NCI-H146 treated with DMSO at 0.1 percent for 48 hours (cell line): ENCODE measurements at regions not wholly inside any gene's neighbourhood (a gene's known extent, or its start where the extent isn't known, plus 50 kb on each side); places are given as distances from the start of the nearest gene placed in this dataset.
"Not testable (repeated sequence)": the region's sequence is repeated elsewhere in the genome, so short reads cannot be mapped to it uniquely, and the experiment has no call there.

ENCODE experiments used
- DNase-seq: peaks from one replicate; lab custom pipeline; 2025; ENCODE audit not compliant: unreplicated experiment; lab: John Stamatoyannopoulos, UW

GRCh38 chr10:108990441-108990840 lies 932.9 kb downstream of the XPNPEP1 start:
- DNase-seq: no peak

- DNase-seq: no peak
These were observed 933.3 kb downstream of the XPNPEP1 start for GRCh38 chr10:108989976-108990375.

- DNase-seq: no peak
These were observed 941.2 kb downstream of the XPNPEP1 start for GRCh38 chr10:108982159-108982558.

- DNase-seq: no peak
These were observed 942.4 kb downstream of the XPNPEP1 start for GRCh38 chr10:108980869-108981268.

- no peak for DNase-seq
These were observed 947.8 kb downstream of the XPNPEP1 start for GRCh38 chr10:108975459-108976058.

- no peak for DNase-seq
These were observed 953.3 kb downstream of the XPNPEP1 start for GRCh38 chr10:108970016-108970415.

- DNase-seq: no peak
These were observed 956.9 kb downstream of the XPNPEP1 start for GRCh38 chr10:108966411-108966810.

- no peak for DNase-seq
These were observed 957.3 kb downstream of the XPNPEP1 start for GRCh38 chr10:108966005-108966404.

- DNase-seq: no peak
These were observed 961.1 kb downstream of the XPNPEP1 start for GRCh38 chr10:108962172-108962571.

- no peak for DNase-seq
These were observed 965.6 kb downstream of the XPNPEP1 start for GRCh38 chr10:108957681-108958080.

- no peak for DNase-seq
These were observed 967.2 kb downstream of the XPNPEP1 start for GRCh38 chr10:108956149-108956548.

GRCh38 chr10:108920029-108920428 lies 1003.3 kb downstream of the XPNPEP1 start:
- DNase-seq: not testable (repeated sequence)

- DNase-seq: no peak
These were observed 1010.0 kb downstream of the XPNPEP1 start for GRCh38 chr10:108913300-108913699.

- no peak for DNase-seq
These were observed 1011.3 kb downstream of the XPNPEP1 start for GRCh38 chr10:108911814-108912541.

GRCh38 chr10:108908096-108908495 lies 1015.2 kb downstream of the XPNPEP1 start:
- no peak for DNase-seq

GRCh38 chr10:108905821-108906220 lies 1017.5 kb downstream of the XPNPEP1 start:
- no peak for DNase-seq

- no peak for DNase-seq
These were observed 1018.1 kb downstream of the XPNPEP1 start for GRCh38 chr10:108905171-108905570.

GRCh38 chr10:108904163-108904838 lies 1019.0 kb downstream of the XPNPEP1 start:
- no peak for DNase-seq

- no peak for DNase-seq
These were observed 1020.6 kb downstream of the XPNPEP1 start for GRCh38 chr10:108902619-108903285.

GRCh38 chr10:108901781-108902618 lies 1021.3 kb downstream of the XPNPEP1 start:
- no peak for DNase-seq

GRCh38 chr10:108899670-108900069 lies 1023.6 kb downstream of the XPNPEP1 start:
- DNase-seq: no peak
